NT2/D1 (cell line): ENCODE measurements at regions not wholly inside any gene's neighbourhood (a gene's known extent, or its start where the extent isn't known, plus 50 kb on each side); places are given as distances from the start of the nearest gene placed in this dataset.

Experiments
- SUZ12 ChIP-seq: IDR thresholded peaks from 2 replicates; pipeline ENCODE4 v1.6.1; 2011; ENCODE audit not compliant: insufficient read length, insufficient read depth; ENCODE audit errors: extremely low read depth
- YY1 ChIP-seq: IDR thresholded peaks from 2 replicates; pipeline ENCODE4 v1.6.1; 2011; ENCODE audit not compliant: insufficient read length, insufficient read depth
- ZNF274 ChIP-seq: IDR thresholded peaks from 2 replicates; pipeline ENCODE4 v1.6.1; 2011; ENCODE audit warnings: mild to moderate bottlenecking, low read depth, low read length

DNA sequence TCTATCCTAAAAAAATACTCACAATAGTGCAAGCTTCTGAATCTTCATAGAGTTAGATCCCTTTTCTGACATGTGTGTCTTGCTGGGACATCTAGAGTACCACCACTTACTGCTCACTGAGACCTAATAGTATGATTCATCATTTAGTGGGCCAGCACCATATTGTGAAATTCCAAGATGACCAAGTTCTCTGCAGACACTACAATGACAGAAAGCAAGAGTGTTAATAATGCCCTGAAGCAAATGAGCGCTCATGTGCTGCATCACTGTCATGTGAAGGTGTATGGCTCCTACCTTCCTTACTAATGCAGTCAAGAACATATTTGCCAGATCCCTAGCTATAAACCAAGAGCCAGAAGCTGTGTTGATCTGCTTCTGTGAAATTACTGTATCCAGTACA lies 606.2 kb upstream of the NXPH2 start:
- TF ChIP-seq YY1 (no peak), SUZ12 (no peak), ZNF274 (no peak)
